ENCODE measurements at regions not wholly inside any gene's neighbourhood (a gene's known extent, or its start where the extent isn't known, plus 50 kb on each side); places are given as distances from the start of the nearest gene placed in this dataset.

DNA sequence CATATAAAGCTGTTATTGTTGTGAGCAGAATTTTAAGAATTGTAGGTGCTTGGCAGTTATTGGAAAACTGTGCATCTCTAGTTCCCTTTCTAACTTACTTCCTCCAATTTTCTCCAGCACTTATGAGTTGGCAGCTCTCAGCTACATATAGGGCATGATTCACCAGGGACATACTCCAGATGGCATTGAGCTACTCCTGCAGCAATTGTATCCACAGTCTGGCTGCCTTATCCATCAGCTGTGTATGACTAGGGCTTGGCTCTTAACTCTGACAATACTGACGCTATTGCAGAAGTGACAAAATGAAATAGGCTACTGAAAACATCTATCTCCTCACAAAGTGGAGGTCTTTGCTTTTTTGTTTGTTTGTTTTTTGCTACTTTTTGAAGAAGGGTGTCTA, 276.7 kb downstream of the POU4F1 start:
- Histone ChIP-seq H3K9me3 (replicated peaks; ENCODE audit: control insufficient read depth, insufficient read depth, low read length) (no peaks in the 10 kb centered on the region), H3K27me3 (ENCODE audit: control insufficient read depth in 2 of 2, insufficient read depth in 2 of 2, low read length in 2 of 2) (no peaks in the 10 kb centered on the region), H3K27ac (ENCODE audit: insufficient read depth, low read depth, low read length) (no peak overlapping the region), H2AFZ (ENCODE audit: low read depth, low read length) (no peak overlapping the region), H3K4me1 (ENCODE audit: control insufficient read depth, extremely low read depth, insufficient read depth, low read length) (peaks cover 6% of the 10 kb centered on the region), H3K4me2 (ENCODE audit: insufficient read depth, low read length) (no peak overlapping the region), H3K36me3 (ENCODE audit: control insufficient read depth in 2 of 2, extremely low read depth in 1 of 2, insufficient read depth in 2 of 2, low read length in 2 of 2) (no peaks in the 10 kb centered on the region), H3K4me3 (replicated peaks in 1 of 3; ENCODE audit: insufficient read depth in 1 of 3, low read depth in 1 of 3, low read length in 3 of 3) (no peak overlapping the region), H3K79me2 (ENCODE audit: control insufficient read depth, insufficient read depth, low read length) (no peaks in the 10 kb centered on the region), H4K20me1 (replicated peaks; ENCODE audit: control insufficient read depth, extremely low read depth, insufficient read depth, low read length) (no peaks in the 10 kb centered on the region), H3K9me1 (replicated peaks; ENCODE audit: control insufficient read depth, extremely low read depth, insufficient read depth, low read length) (no peaks in the 10 kb centered on the region), H3K9ac (replicated peaks; ENCODE audit: extremely low read depth, insufficient read depth, low read length) (no peak overlapping the region)
- ChIA-PET CTCF (interaction anchor here (1.0 to 1.4 kb wide), 4 partner anchors 9 to 652 kb away, joined by 3 to 5 read pairs (median 3); no protein-coding TSS in a partner anchor), POLR2A (no interaction called here)
- TF ChIP-seq EZH2 (IDR thresholded peaks at IDR 0.05; ENCODE audit: borderline replicate concordance, low read depth, low read length, severe bottlenecking) (no peak), JUN (IDR thresholded peaks at IDR 0.05; ENCODE audit: borderline replicate concordance, insufficient read depth, insufficient read length, low read depth) (no peak), FOS (IDR thresholded peaks at IDR 0.05; ENCODE audit: borderline replicate concordance, insufficient read depth, low read length) (peak; percentile 38)
- dilution Hi-C loops (cut with MboI; ENCODE audit: extremely low pct_ligation_motif_present, low sequenced_read_pairs): no loop called here
- intact Hi-C loops (cut with micrococcal nuclease): no loop called here
- DNase-seq (ENCODE audit: low read depth, low spot score): peak; percentile 24
- no peak for FAIRE-seq
- BruUV-seq (replicated peaks): no TSS peak

DNA sequence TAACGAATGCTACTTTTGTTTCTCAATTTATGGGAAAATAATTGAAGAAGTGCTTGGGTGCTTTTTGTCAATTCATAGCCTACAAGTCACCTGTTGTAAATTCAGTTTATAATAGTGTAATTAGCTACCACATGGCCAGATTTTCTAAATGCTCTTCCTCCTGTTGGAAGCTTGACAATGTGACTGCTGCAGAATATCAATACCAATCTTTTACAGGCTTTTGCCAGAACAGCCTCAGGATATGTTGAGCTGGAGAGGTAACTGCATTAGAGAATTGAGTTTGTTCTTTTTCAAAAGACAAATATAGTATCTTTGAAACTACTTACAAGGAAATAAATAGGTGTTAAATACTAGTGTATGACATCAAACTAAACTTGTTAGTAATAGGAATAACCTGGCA, 277.8 kb downstream of the POU4F1 start:
- no peaks in the 10 kb centered on the region for H4K20me1 ChIP-seq (replicated peaks; ENCODE audit: control insufficient read depth, extremely low read depth, insufficient read depth, low read length)
- dilution Hi-C loops (cut with MboI; ENCODE audit: extremely low pct_ligation_motif_present, low sequenced_read_pairs): no loop called here
- H3K27me3 ChIP-seq (ENCODE audit: control insufficient read depth in 2 of 2, insufficient read depth in 2 of 2, low read length in 2 of 2): no peaks in the 10 kb centered on the region
- no peaks in the 10 kb centered on the region for H3K9me1 ChIP-seq (replicated peaks; ENCODE audit: control insufficient read depth, extremely low read depth, insufficient read depth, low read length)
- intact Hi-C loops (cut with micrococcal nuclease): no loop called here
- ChIA-PET POLR2A (interaction anchor here (0.9 kb wide), 1 partner anchor 1213 kb away, joined by 3 read pairs; no protein-coding TSS in a partner anchor), CTCF (interaction anchor here (1.0 to 1.2 kb wide), 3 partner anchors 11 to 653 kb away, joined by 3 to 5 read pairs (median 3); no protein-coding TSS in a partner anchor)
- DNase-seq (ENCODE audit: low read depth, low spot score) (no peak), FAIRE-seq (no peak)
- peaks cover 6% of the 10 kb centered on the region for H3K4me1 ChIP-seq (ENCODE audit: control insufficient read depth, extremely low read depth, insufficient read depth, low read length)
- H3K79me2 ChIP-seq (ENCODE audit: control insufficient read depth, insufficient read depth, low read length): no peaks in the 10 kb centered on the region
- no peak overlapping the region for H3K27ac ChIP-seq (ENCODE audit: insufficient read depth, low read depth, low read length)
- no peaks in the 10 kb centered on the region for H3K9me3 ChIP-seq (replicated peaks; ENCODE audit: control insufficient read depth, insufficient read depth, low read length)
- H3K9ac ChIP-seq (replicated peaks; ENCODE audit: extremely low read depth, insufficient read depth, low read length): no peak overlapping the region
- TF ChIP-seq EZH2 (IDR thresholded peaks at IDR 0.05; ENCODE audit: borderline replicate concordance, low read depth, low read length, severe bottlenecking) (no peak), MYC (IDR thresholded peaks at IDR 0.05; ENCODE audit: low read depth, low read length) (no peak), POLR2A (IDR thresholded peaks at IDR 0.05; ENCODE audit: low read depth, low read length) (no peak), FOS (IDR thresholded peaks at IDR 0.05; ENCODE audit: borderline replicate concordance, insufficient read depth, low read length) (no peak), GATA2 (IDR thresholded peaks at IDR 0.05; ENCODE audit: insufficient read depth, insufficient read length, low read depth, low read length) (no peak), POLR2AphosphoS5 (IDR thresholded peaks at IDR 0.05; ENCODE audit: insufficient read depth, low read depth, low read length) (no peak)
- no peak overlapping the region for H3K4me3 ChIP-seq (replicated peaks in 1 of 3; ENCODE audit: insufficient read depth in 1 of 3, low read depth in 1 of 3, low read length in 3 of 3)
- H3K4me2 ChIP-seq (ENCODE audit: insufficient read depth, low read length): no peak overlapping the region
- no peak overlapping the region for H2AFZ ChIP-seq (ENCODE audit: low read depth, low read length)
- no peaks in the 10 kb centered on the region for H3K36me3 ChIP-seq (ENCODE audit: control insufficient read depth in 2 of 2, extremely low read depth in 1 of 2, insufficient read depth in 2 of 2, low read length in 2 of 2)
- BruUV-seq (replicated peaks): no TSS peak
